NCI-H748 (cell line): ENCODE measurements at regions not wholly inside any gene's neighbourhood (a gene's known extent, or its start where the extent isn't known, plus 50 kb on each side); places are given as distances from the start of the nearest gene placed in this dataset.

Experiments
- DNase-seq: peaks from one replicate; lab custom pipeline; 2025; ENCODE audit not compliant: unreplicated experiment; lab: John Stamatoyannopoulos, UW

GRCh38 chr22:48051796-48052620 is 1289.6 kb downstream of the TBC1D22A start:
- DNase-seq = peak; percentile 14

GRCh38 chr22:48050836-48051235 is 1288.4 kb downstream of the TBC1D22A start:
- no peak for DNase-seq

DNA sequence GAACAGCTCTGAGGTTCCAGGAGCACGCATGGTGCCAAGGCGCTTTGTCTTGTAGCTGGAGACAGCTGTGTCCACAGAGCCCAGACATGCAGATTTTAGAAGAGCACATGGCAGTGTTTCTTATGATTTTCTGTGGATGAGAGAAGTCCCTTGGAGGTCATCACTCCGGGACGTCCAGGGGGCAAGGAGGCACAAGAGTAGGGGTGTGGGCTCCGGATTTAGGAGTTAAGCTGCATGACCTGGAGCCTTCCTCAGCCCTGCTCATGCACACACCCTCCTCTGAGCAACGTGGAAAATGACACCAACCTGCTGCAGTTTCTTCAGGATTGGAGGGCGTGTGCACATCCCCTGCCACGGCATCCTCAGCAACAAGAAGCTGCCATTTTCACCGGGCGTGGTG is 1286.7 kb downstream of the TBC1D22A start:
- DNase-seq = no peak

- DNase-seq = no peak
Measured at GRCh38 chr22:48047722-48048500, 1285.5 kb downstream of the TBC1D22A start.

DNA sequence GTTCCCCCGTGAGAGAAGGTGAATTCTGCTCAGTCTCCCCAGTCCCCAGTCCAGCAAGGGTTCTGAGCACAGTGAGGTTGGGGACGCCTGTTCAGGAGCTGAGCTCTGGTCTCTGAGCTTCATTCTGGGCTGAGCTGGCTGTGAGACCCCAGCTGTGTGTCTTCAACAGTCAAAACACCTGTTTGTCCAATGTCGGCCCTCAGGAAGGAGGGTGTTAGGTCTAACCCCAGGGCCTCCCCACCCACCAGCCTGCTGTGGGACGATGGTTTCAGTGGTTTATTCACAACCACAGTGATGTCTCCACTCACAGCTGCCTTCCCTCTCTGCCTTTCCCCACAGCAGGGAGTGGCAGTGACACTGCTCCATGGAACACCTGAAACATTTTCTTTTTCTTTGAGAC is 1282.9 kb downstream of the TBC1D22A start:
- DNase-seq = no peak

DNA sequence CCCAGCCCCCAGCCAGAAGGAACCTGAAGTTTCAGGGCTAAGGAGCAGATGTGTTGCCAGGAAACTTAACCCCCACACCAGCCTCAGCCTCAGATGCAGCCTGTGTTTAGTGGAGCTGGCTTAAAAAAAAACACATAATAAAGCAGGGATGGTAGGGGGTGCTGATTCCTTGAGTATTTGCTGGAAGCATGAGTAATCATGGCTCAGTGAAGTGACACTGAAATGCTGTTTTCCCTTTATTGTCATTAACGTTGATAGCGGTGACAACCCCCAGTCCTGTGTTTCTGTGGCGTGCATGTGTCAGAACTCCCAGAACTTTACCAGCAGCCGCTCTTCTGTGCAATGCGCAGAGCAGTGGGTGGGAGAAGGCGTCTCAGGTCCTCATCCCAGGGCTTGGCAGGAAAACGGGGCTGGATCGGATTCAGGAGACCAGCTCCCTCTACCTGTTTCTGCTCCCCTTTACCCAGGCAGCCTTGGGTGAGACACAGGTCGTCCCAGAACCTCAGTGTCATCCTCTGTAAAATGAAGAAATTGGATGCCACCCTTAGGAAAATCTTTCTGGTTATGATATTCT is 1282.1 kb downstream of the TBC1D22A start:
- DNase-seq = no peak

DNA sequence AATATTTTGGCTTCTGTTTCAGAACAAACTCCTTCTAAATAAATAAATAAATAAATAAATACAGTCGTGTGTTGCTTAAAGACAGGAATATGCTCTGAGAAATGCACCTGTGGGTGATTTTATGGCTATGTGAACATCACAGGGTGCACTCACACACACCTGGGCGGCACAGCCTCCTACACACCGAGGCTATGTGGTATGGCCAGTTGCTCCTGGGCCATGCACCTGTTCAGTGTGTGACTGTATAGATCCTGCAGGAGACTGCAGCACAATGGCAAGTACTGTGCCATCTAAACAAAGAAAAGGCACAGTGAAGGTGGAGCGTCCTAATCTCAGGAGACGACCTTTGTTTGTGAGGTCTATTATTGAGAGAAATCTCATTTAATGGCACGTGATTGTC is 1281.1 kb downstream of the TBC1D22A start:
- DNase-seq = no peak

- no peak for DNase-seq
Measured at GRCh38 chr22:48042621-48043395, 1280.4 kb downstream of the TBC1D22A start.

DNA sequence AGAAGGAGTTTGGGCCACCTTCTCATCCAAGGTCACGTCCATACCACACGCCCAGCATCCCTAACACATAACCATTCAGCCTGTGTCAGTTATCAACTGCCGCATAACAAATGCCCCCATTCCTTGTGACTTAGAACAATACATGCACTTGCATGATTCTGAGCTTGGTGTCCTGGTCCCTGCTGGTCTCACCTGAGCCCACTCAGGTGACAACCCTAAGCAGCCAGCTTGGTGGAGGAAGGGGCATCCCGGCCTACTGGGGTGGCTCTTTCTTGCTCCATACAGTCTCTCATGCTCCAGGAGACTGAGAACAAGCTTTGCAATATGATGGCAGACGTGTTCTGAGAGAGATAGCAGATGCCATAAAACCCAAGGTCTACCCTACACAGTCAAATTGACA is 1276.9 kb downstream of the TBC1D22A start:
- no peak for DNase-seq

DNA sequence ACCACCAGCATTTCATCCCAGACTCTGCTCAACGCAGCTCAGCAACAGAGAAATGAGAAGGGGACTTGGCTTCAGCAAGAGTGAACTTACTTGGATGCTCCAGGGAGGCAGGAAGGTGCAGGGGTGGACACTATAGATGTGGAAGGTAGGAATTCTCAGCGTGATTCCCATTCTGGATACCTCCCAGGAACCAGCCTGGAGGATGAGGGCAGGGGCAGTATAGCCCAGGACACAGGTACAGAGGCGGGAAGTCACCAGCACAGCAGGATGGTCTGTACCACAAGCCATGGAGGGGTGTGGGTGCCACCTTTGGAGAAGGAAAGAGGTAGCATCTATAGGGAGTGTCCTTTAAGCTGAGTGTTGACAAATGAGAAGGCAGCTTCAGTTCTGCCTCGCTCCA is 1275.2 kb downstream of the TBC1D22A start:
- peak; percentile 97 for DNase-seq

- DNase-seq = no peak
Measured at GRCh38 chr22:48035897-48036296, 1273.4 kb downstream of the TBC1D22A start.

DNA sequence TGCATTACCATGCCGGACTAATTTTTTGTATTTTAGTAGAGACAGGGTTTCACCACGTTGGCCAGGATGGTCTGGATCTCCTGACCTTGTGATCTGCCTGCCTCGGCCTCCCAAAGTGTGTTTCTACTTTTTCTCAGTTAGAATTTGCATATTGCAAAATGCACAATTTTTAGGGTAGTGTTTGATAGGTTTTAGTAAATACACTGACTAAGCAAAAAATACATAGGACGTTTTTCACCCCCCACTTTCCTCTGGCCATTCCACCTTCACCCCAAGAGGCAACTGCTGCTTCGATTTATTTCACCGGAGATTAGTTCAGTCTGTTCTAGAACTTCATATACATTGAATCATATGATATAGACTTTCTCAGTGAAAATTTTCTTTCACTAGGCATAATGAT is 1269.1 kb downstream of the TBC1D22A start:
- DNase-seq = no peak

- no peak for DNase-seq
Measured at GRCh38 chr22:48025096-48025495, 1262.6 kb downstream of the TBC1D22A start.

DNA sequence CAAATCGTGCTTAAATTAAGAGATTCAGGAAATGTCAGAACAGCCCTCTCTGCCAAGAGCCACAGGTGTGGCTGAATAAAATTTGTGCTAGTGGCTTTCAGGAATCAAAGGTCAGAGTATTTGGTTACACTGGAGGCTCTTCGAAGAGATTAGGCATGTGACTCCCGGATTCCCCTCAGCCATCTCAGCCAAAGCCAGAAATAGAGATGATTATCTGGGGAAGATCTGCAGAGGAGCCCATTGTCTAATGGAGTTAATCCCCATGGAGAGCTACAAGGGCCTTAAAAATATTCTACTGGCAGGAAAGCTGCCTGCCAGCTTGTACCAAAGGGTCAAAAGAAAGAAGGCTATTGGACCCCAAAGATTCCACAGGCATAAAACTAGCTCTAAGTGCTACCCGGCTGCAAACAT is 1259.5 kb downstream of the TBC1D22A start:
- DNase-seq = no peak

GRCh38 chr22:48018346-48018745 is 1255.9 kb downstream of the TBC1D22A start:
- no peak for DNase-seq

DNA sequence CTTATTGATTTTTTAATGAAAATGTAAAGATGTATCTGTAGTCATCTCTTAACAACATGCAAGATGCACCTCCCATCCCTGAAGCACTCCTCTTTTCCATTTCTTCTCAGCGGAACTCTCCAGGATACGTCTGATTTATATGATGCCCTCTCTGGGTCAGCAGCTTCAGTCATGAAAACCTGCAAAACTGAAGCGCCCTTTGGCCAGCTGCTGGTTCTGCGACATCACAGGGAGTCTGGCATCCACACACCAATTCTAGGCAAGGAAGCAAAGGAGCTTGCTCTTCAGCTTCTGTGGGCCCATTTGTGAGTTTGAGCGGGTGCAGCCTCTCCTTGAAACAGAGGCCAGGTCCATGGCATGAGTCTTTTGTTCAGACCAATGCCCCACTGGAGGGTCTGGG is 1253.3 kb downstream of the TBC1D22A start:
- DNase-seq = no peak

DNA sequence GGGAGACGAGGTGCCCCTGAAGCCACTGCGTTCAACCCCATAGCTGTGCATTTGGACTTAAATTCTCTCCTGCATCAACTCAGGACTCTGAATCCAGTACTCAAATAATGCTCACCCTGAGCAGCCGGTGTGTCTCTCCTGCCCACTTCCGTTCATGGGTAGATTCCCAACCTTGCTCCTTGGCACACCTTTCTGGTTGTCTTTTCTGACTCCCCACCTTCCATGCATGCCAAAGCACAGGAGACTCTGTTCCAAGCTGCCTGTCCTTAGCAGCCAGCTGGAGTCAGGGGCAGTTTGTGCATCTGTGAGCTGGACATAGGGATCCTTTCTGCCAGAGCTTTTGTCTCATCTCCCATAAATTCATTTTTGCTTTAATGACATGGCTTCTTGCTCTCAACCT is 1242.5 kb downstream of the TBC1D22A start:
- no peak for DNase-seq

GRCh38 chr22:48004038-48004437 is 1241.6 kb downstream of the TBC1D22A start:
- no peak for DNase-seq

DNA sequence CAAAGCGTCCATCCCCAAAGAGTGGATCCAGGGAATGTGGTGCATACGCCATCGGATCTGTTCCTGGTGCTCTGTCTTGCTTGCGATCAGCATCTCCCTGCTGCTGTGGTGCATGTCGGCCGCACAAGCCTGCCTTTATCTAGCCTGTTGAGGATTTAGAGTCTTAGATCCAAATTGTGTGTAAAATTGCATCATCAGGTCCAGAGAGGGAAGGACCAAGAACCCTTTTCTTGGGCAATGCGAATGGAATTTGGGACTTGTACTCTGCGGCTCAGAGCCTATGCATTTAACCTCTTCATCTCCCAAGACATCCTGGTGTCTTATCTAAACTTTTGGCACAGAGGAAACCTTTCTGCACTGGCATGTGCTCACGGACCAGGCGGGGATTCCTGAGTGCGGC is 1238.7 kb downstream of the TBC1D22A start:
- DNase-seq = no peak

DNA sequence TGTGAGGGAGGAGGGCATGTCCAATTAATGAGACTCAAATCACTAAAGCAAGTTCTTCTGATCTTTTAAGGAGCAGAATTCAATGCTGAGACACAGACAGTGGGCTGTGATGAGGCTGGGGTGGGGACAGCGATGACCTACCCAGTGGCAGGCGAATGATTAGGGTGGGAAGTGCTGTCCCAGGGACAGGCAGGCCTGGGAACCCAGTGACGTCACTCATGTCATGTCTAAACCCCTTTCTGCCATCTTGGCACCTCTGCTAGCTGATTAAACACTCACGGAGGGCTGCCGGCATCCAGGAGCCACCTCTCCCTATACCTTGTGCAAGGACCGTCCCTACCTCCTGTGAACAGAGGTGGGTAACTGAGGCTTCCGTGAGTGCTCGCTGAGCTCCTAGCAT is 1235.2 kb downstream of the TBC1D22A start:
- DNase-seq = no peak

DNA sequence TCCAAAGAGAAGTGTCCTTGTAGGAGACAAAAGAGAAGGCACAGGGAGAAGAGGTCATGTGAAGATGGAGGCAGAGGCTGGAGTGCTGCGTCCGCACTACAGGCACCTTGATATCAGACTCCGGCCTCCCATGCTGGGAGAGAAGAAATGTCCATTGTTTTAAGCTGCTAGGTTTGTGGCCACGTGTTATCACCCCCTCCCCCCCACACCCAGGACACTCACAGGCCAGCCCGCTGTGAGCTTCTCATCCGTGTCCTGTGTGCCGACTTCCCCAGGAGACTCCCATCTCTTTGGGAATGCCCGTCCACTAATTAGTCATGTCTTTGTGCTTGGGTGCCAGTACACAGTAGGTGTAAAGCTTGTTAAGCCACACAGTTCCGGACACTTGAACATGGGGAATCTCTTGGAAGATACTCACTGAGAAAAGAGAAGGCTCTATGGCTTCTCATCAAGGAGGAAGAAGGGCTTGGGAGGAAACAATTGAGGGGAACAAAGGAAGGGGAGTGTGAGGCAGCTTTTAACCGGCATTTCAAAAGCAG is 1234.7 kb downstream of the TBC1D22A start:
- DNase-seq = no peak
